Activated T-helper 1 cell treated with anti-CD3 and anti-CD28 coated beads, Interleukin-12 subunit alpha, Interleukin-12 subunit beta, Interleukin-2, Interleukin-4 antibody, amounts not matched to agents 30 ng/mL and 10 ng/mL and 1 ng/mL, durations not matched to agents 14 hours and 24 hours and 36 hours (primary cell): ENCODE measurements at regions not wholly inside any gene's neighbourhood (a gene's known extent, or its start where the extent isn't known, plus 50 kb on each side); places are given as distances from the start of the nearest gene placed in this dataset.

ENCODE experiments used
- DNase-seq: peaks from one replicate; pipeline ENCODE4 v3.0.0; 2021; ENCODE audit warnings: low spot score
- H3K27ac Mint-ChIP-seq: one replicate; pipeline ENCODE4 v1.8.0; 2021; ENCODE audit warnings: mild to moderate bottlenecking, mixed read lengths
- H3K27me3 Mint-ChIP-seq: one replicate; pipeline ENCODE4 v1.8.0; 2022; ENCODE audit warnings: mild to moderate bottlenecking, moderate library complexity, mixed read lengths; ENCODE audit not compliant: insufficient read depth
- H3K36me3 Mint-ChIP-seq: one replicate; pipeline ENCODE4 v1.8.0; 2021; ENCODE audit warnings: low read depth, mixed read lengths
- H3K4me1 Mint-ChIP-seq: one replicate; pipeline ENCODE4 v1.8.0; 2021; ENCODE audit warnings: low read depth, mixed read lengths
- H3K4me3 Mint-ChIP-seq: one replicate; pipeline ENCODE4 v1.8.0; 2021; ENCODE audit warnings: mild to moderate bottlenecking, moderate library complexity, mixed read lengths
- H3K9me3 Mint-ChIP-seq: one replicate; pipeline ENCODE4 v1.8.0; 2021; ENCODE audit warnings: mixed read lengths
- intact Hi-C: fragments of 100-400 bp; cut with micrococcal nuclease; formaldehyde crosslinking; loops from one replicate; pipeline ENCODE4 v1.15.1; 2024

DNA sequence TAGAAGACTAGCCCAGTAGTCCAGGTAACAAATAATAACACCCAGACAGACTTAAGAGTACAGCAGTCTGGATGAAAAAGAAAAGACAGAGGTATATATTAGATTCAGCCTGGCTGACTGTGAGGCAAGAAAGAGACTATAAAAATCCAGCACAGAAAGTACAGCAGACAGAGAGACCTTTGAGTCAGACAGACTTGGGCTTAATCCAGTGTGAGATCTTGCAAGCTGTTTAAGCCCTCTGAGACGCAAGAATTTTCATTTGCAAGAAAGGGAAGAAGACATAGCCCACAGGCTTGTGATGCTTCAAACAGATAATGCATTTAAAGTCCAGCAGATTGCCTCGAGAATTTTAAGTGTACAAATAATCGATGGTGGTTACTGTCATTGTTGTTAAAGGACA lies 471.4 kb downstream of the LIG4 start:
- Mint-ChIP-seq H3K27ac (no peak overlapping the region), H3K4me3 (no peak overlapping the region), H3K27me3 (no peaks in the 10 kb centered on the region), H3K4me1 (no peaks in the 10 kb centered on the region), H3K36me3 (no peaks in the 10 kb centered on the region), H3K9me3 (no peaks in the 10 kb centered on the region)
- DNase-seq: no peak
- intact Hi-C loops: no loop called here

GRCh38 chr13:107743526-107743925 lies 471.8 kb downstream of the LIG4 start:
- intact Hi-C loops: no loop called here
- no peak overlapping the region for H3K4me3 Mint-ChIP-seq
- no peak overlapping the region for H3K27ac Mint-ChIP-seq
- no peaks in the 10 kb centered on the region for H3K36me3 Mint-ChIP-seq
- H3K27me3 Mint-ChIP-seq: no peaks in the 10 kb centered on the region
- no peak for DNase-seq
- no peaks in the 10 kb centered on the region for H3K9me3 Mint-ChIP-seq
- no peaks in the 10 kb centered on the region for H3K4me1 Mint-ChIP-seq

DNA sequence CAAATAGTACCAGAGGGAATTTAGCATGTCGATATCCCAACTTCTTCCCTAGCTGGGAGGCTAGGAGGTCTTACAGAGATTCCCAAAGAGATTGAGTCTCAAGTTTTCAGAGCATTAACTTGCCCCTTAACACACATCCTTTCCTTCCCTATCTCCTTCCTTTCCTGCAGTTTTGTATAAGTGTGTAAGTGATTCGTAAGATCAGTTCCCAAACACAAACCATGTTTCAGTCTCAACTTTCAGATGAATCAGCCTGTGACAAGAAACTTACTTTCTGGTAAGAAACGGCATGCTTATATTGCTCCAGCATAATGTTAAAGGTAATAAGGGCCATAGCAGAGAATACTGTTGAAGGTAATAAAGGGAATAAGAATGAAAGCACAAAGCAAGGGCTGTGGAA lies 472.2 kb downstream of the LIG4 start:
- Mint-ChIP-seq H3K27ac (no peak overlapping the region), H3K9me3 (no peaks in the 10 kb centered on the region), H3K36me3 (no peaks in the 10 kb centered on the region), H3K4me3 (no peak overlapping the region), H3K27me3 (no peaks in the 10 kb centered on the region), H3K4me1 (no peaks in the 10 kb centered on the region)
- intact Hi-C loops: no loop called here
- DNase-seq: no peak

DNA sequence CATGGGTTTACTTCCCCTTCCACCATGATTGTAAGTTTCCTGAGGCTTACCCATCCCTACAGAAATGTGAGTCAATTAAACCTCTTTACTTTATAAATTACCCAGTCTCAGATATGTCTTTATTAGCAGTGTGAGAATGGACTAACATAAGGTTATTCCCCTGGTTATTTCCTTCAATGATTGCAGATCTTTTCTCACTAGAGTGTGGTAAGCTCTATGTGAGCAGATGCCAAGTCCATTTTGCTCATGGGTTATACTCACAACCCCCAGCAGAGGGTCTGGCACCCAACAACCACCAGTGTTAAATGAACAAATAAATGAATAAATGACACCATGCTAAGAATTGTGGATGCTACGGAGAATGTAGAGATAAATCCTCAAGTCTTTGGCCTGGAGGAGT lies 472.8 kb downstream of the LIG4 start:
- no peaks in the 10 kb centered on the region for H3K36me3 Mint-ChIP-seq
- no peaks in the 10 kb centered on the region for H3K27me3 Mint-ChIP-seq
- H3K27ac Mint-ChIP-seq: no peak overlapping the region
- H3K9me3 Mint-ChIP-seq: no peaks in the 10 kb centered on the region
- no peak overlapping the region for H3K4me3 Mint-ChIP-seq
- intact Hi-C loops: no loop called here
- DNase-seq: no peak
- no peaks in the 10 kb centered on the region for H3K4me1 Mint-ChIP-seq

DNA sequence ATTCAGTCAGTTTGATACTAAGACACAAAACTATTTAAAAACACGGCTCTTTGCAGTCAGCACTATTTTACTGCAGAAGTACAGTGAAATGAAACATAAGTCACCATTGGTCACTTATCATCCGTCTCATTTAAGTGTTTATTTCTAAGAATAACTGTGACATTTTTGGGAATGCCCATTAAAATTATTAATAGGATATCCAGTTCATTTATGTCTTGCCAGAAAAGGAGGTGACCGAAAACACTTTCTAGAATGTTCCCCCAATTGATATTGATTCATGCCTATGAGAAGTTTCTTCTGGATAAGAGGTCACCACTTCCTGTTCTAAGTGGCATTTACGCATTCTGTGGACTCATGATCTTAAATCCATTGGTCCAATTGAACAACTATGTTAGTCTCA lies 477.3 kb downstream of the LIG4 start:
- H3K9me3 Mint-ChIP-seq: no peaks in the 10 kb centered on the region
- H3K4me1 Mint-ChIP-seq: no peaks in the 10 kb centered on the region
- H3K27me3 Mint-ChIP-seq: no peaks in the 10 kb centered on the region
- H3K4me3 Mint-ChIP-seq: no peak overlapping the region
- no peak for DNase-seq
- no peak overlapping the region for H3K27ac Mint-ChIP-seq
- no peaks in the 10 kb centered on the region for H3K36me3 Mint-ChIP-seq
- intact Hi-C loops: no loop called here

DNA sequence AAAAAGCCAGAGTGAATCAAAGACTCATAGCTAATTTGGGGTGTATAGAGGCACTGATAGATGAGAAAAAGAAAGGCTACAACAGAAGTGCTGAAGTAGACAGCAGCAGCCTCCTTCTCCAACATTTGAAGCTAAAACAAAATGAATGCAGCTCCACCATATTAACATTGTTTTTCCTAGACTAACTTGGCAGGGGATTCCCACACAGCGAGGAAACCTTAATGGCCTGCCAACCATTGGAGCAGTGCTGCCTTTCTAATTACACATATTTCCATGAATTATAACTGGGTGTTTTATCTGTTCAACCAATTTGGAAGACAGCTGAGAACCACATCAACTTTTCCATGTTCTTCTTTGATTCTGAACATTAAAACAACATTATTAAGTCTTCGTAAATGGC lies 478.6 kb downstream of the LIG4 start:
- H3K36me3 Mint-ChIP-seq: no peaks in the 10 kb centered on the region
- H3K9me3 Mint-ChIP-seq: no peaks in the 10 kb centered on the region
- H3K4me1 Mint-ChIP-seq: no peaks in the 10 kb centered on the region
- H3K4me3 Mint-ChIP-seq: no peak overlapping the region
- no peak overlapping the region for H3K27ac Mint-ChIP-seq
- H3K27me3 Mint-ChIP-seq: no peaks in the 10 kb centered on the region
- intact Hi-C loops: no loop called here
- DNase-seq: no peak

DNA sequence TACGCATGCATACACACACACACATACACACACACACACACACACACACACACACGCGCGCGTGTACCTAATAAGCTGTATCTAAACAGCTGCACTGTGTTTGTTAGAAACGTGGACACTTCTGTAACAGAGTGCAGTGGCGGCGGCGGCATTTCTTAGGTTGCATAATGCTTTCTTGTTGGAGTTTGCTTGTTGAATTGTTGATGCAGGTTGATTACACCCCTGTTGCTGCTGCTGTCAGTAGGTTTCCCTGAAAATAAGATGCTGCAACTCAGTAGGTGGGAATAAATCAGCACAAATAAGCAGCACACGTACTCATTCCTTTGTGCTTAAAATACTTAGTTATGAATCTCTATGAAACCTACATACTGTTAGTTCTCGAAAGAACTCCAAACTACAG lies 479.2 kb downstream of the LIG4 start:
- intact Hi-C loops: no loop called here

DNA sequence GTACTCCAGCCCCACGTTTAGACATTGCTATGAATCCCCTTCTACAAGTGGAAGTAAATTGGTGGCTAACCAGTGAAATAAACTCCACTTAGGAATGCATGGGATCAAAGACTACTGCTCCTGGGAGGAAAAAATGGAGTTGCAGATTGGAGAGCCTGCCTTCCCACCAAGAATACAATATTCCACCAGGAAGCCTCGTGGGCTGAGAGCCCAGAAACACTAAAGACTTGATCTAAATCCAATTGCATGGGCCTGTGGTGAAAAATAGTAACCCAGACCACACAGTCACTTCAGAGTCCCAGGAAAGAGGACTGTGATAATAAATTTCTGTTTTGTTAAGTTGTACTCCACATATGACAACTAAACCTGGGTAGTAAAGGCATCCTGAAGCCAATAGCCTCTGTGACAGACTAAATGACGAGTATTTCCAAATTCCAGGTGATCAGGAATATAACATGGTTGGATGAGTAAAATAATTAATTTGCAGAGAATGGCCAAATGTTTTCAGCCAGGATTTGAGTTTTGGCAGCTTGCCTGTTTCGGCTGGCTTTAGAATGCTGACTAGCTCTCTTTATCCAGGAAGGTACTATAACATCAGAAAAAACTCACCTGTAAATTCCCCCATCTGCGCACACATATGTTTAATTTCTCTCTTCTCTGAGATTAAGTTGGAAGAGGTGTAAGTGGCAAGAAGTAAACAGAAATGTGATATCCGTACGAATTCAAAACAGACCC lies 480.3 kb downstream of the LIG4 start:
- H3K4me3 Mint-ChIP-seq: no peak overlapping the region
- intact Hi-C loops: no loop called here
- DNase-seq: no peak
- H3K27me3 Mint-ChIP-seq: no peaks in the 10 kb centered on the region
- no peaks in the 10 kb centered on the region for H3K36me3 Mint-ChIP-seq
- no peak overlapping the region for H3K27ac Mint-ChIP-seq
- no peaks in the 10 kb centered on the region for H3K4me1 Mint-ChIP-seq
- H3K9me3 Mint-ChIP-seq: no peaks in the 10 kb centered on the region

More for the DNA sequence above, 479.2 kb downstream of the LIG4 start:
- no peaks in the 10 kb centered on the region for H3K27me3 Mint-ChIP-seq
- no peaks in the 10 kb centered on the region for H3K4me1 Mint-ChIP-seq
- H3K36me3 Mint-ChIP-seq: no peaks in the 10 kb centered on the region
- DNase-seq: no peak
- no peaks in the 10 kb centered on the region for H3K9me3 Mint-ChIP-seq
- H3K4me3 Mint-ChIP-seq: no peak overlapping the region
- no peak overlapping the region for H3K27ac Mint-ChIP-seq

DNA sequence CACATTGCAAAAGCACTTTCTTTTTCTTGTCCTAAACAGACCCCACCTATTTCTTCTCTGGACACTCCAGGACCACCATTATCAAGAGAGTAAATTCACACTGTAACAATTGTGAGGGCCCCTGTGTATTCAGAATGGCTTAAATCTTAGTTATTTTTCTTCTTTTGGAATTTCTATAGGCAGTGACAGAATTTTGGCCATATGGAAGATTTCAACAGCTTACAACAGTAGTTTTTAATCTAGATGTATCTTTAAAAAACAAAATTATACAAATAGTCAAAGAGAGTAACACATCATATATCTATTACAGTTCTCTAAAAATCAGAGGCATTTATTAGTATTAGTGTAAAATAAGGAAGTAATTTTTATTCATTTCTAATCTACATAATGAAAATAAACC lies 482.1 kb downstream of the LIG4 start:
- H3K4me3 Mint-ChIP-seq: no peak overlapping the region
- no peaks in the 10 kb centered on the region for H3K36me3 Mint-ChIP-seq
- no peak overlapping the region for H3K27ac Mint-ChIP-seq
- DNase-seq: no peak
- H3K9me3 Mint-ChIP-seq: no peaks in the 10 kb centered on the region
- H3K27me3 Mint-ChIP-seq: no peaks in the 10 kb centered on the region
- H3K4me1 Mint-ChIP-seq: no peaks in the 10 kb centered on the region
- intact Hi-C loops: no loop called here

DNA sequence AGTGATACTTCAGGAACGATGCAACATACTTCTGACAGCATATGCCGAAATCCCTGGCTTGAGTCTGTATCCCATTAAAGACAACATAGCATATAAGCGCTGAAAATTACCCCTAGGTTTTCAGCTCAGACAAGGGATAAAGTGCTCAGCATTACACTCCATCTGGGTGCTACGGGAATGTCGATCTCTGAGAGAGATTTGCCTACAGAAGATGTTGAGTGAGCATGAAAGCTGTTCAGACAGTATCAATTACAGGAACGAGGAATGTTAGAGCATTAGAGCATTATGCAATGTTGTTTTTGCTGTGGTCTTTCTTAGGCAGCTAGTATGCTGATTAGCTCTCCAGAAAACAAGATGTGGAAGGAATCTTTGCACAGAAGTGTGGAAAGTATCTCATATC lies 484.5 kb downstream of the LIG4 start:
- H3K36me3 Mint-ChIP-seq: no peaks in the 10 kb centered on the region
- no peaks in the 10 kb centered on the region for H3K9me3 Mint-ChIP-seq
- no peak overlapping the region for H3K27ac Mint-ChIP-seq
- H3K4me1 Mint-ChIP-seq: no peaks in the 10 kb centered on the region
- intact Hi-C loops: no loop called here
- H3K27me3 Mint-ChIP-seq: no peaks in the 10 kb centered on the region
- H3K4me3 Mint-ChIP-seq: no peak overlapping the region
- no peak for DNase-seq

DNA sequence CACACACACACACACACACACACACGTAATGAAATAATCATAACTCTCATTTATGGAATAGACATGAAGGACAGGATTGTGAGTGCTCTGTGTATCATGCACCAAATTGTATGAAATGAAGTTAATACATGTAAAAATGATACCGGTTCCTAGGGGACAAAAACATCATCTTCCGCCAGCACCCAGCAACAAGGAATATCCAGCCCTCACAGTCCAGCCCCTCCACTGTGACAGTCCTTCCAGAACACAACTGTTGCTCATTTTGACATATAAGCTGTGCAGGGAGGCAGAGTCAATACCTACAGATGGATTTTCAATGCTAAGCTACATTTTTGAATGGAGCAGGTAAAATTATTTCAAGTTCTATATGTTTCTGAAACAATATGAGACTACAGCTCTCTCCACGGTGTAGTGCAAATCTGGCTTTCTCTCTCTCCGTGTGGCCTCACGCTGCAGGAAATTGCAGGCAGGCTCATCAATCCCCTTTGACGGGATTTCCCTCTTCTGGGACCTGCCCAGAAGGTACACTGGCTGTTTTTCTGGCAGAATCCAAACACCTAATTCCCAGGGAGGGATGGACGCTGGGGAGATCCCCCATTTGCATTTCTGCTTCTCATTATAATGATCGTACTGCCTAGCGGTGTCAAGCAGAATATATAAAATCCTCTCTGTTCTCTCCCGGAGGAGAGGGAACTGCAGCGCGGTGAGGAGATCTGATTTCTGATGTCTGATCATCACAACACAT lies 494.0 kb downstream of the LIG4 start:
- no peak overlapping the region for H3K27ac Mint-ChIP-seq
- no peak overlapping the region for H3K4me3 Mint-ChIP-seq
- H3K36me3 Mint-ChIP-seq: no peaks in the 10 kb centered on the region
- intact Hi-C loops: no loop called here
- H3K9me3 Mint-ChIP-seq: peaks cover 12% of the 10 kb centered on the region
- no peaks in the 10 kb centered on the region for H3K27me3 Mint-ChIP-seq
- DNase-seq: no peak
- H3K4me1 Mint-ChIP-seq: no peaks in the 10 kb centered on the region

DNA sequence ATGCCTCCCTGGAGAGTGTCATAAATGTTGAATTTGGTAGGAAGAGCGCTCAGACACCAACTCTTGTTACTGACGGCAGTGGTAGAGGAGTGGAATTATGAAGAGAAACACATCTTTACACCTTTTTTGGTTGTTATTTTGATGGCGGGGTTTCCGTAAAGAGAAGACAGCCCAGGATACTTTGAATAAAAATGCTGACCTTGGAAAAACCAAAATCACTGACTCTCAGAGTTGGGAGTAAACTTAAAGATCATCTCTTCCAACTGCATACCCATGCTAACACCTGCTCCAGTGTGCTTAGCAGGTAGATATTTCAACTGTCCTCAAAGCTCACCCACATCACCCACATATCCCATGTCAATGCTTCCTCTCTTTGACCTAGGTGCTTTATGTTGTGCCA lies 498.6 kb downstream of the LIG4 start:
- H3K9me3 Mint-ChIP-seq: peaks cover 12% of the 10 kb centered on the region
- no peak overlapping the region for H3K27ac Mint-ChIP-seq
- H3K36me3 Mint-ChIP-seq: no peaks in the 10 kb centered on the region
- H3K27me3 Mint-ChIP-seq: no peaks in the 10 kb centered on the region
- H3K4me1 Mint-ChIP-seq: no peaks in the 10 kb centered on the region
- intact Hi-C loops: no loop called here
- no peak overlapping the region for H3K4me3 Mint-ChIP-seq
- no peak for DNase-seq

DNA sequence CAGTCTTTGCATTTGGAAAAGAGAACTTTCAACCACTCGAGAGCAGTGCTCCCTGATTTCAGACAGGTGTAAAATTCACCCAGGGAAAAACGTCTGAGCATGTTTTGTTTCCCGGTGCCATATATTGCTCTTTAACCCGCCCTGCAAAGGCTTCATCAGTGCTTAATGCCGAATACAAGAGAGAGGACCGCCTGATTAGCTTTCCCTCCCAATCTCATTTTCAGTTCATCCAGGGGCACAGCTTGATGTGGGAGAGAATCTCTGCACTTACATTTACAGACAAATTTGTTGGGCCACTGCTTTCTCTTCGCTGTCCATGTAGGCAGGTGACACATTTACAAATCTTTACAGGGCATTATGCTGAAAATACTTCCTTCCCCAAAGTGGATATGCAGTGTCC lies 499.1 kb downstream of the LIG4 start:
- no peak for DNase-seq
- intact Hi-C loops: no loop called here
- no peak overlapping the region for H3K4me3 Mint-ChIP-seq
- H3K36me3 Mint-ChIP-seq: no peaks in the 10 kb centered on the region
- H3K4me1 Mint-ChIP-seq: no peaks in the 10 kb centered on the region
- H3K9me3 Mint-ChIP-seq: peaks cover 9% of the 10 kb centered on the region
- no peak overlapping the region for H3K27ac Mint-ChIP-seq
- H3K27me3 Mint-ChIP-seq: no peaks in the 10 kb centered on the region
